ENCODE measurements at regions not wholly inside any gene's neighbourhood (a gene's known extent, or its start where the extent isn't known, plus 50 kb on each side); places are given as distances from the start of the nearest gene placed in this dataset.
A peak's percentile ranks its signal among the peaks of the same experiment; 100 is the strongest.

GRCh38 chr5:161105525-161105924 is 253.5 kb upstream of the ATP10B start:
- Histone ChIP-seq H3K9me3 (no peaks in the 10 kb centered on the region), H3K4me3 (no peak overlapping the region), H3K36me3 (no peaks in the 10 kb centered on the region), H3K27me3 (no peaks in the 10 kb centered on the region), H3K27ac (no peak overlapping the region), H3K4me1 (no peaks in the 10 kb centered on the region)
- ATAC-seq (peak in 3 of 4 donors; percentile 31 to 57 (median 48)), DNase-seq (no peak)
- TF ChIP-seq CTCF (IDR thresholded peaks at IDR 0.05) (no peak), POLR2A (IDR thresholded peaks at IDR 0.05) (no peak)
- intact Hi-C loops (cut with DNase I): no loop called here
- WGBS, 4 donors: 18 to 29% (median 25%) methylated on average over 4 of the region's 4 CpGs

- H3K4me3 ChIP-seq: no peak overlapping the region
- TF ChIP-seq POLR2A (IDR thresholded peaks at IDR 0.05): no peak
- no peak for TF ChIP-seq CTCF (IDR thresholded peaks at IDR 0.05)
- ATAC-seq (no peak), DNase-seq (no peak)
- intact Hi-C loops (cut with DNase I): no loop called here
- H3K27me3 ChIP-seq: peaks cover 0 to 7% (median 0%) of the 10 kb centered on the region in 9 donors
- WGBS, 4 donors: 86 to 92% (median 88%) methylated on average over 4 of the region's 4 CpGs
- no peaks in the 10 kb centered on the region for H3K36me3 ChIP-seq
- H3K27ac ChIP-seq: no peak overlapping the region
- no peaks in the 10 kb centered on the region for H3K4me1 ChIP-seq
- H3K9me3 ChIP-seq: no peaks in the 10 kb centered on the region
Observed at GRCh38 chr5:161098516-161098915, 246.5 kb upstream of the ATP10B start.

GRCh38 chr5:161096581-161096980 is 244.6 kb upstream of the ATP10B start:
- peaks cover 0 to 7% (median 0%) of the 10 kb centered on the region in 9 donors for H3K27me3 ChIP-seq
- no peaks in the 10 kb centered on the region for H3K36me3 ChIP-seq
- 70 to 71% (median 70%) methylated on average over 4 of the region's 4 CpGs for WGBS, 4 donors
- intact Hi-C loops (cut with DNase I): no loop called here
- DNase-seq (no peak), ATAC-seq (no peak)
- no peak overlapping the region for H3K4me3 ChIP-seq
- no peaks in the 10 kb centered on the region for H3K9me3 ChIP-seq
- TF ChIP-seq POLR2A (IDR thresholded peaks at IDR 0.05) (no peak), CTCF (IDR thresholded peaks at IDR 0.05) (no peak)
- H3K27ac ChIP-seq: no peak overlapping the region
- no peaks in the 10 kb centered on the region for H3K4me1 ChIP-seq

- no peak overlapping the region for H3K27ac ChIP-seq
- TF ChIP-seq CTCF (IDR thresholded peaks at IDR 0.05): no peak
- TF ChIP-seq POLR2A (IDR thresholded peaks at IDR 0.05): no peak
- intact Hi-C loops (cut with DNase I): no loop called here
- ATAC-seq (no peak), DNase-seq (no peak)
- no peaks in the 10 kb centered on the region for H3K36me3 ChIP-seq
- H3K27me3 ChIP-seq: peaks cover 0 to 7% (median 0%) of the 10 kb centered on the region in 9 donors
- H3K4me1 ChIP-seq: no peaks in the 10 kb centered on the region
- H3K4me3 ChIP-seq: no peak overlapping the region
- H3K9me3 ChIP-seq: no peaks in the 10 kb centered on the region
- 35 to 55% (median 46%) methylated on average over 2 of the region's 2 CpGs for WGBS, 4 donors
Observed at GRCh38 chr5:161095953-161096352, 243.9 kb upstream of the ATP10B start.
